ENCODE measurements at regions not wholly inside any gene's neighbourhood (a gene's known extent, or its start where the extent isn't known, plus 50 kb on each side); places are given as distances from the start of the nearest gene placed in this dataset.

DNA sequence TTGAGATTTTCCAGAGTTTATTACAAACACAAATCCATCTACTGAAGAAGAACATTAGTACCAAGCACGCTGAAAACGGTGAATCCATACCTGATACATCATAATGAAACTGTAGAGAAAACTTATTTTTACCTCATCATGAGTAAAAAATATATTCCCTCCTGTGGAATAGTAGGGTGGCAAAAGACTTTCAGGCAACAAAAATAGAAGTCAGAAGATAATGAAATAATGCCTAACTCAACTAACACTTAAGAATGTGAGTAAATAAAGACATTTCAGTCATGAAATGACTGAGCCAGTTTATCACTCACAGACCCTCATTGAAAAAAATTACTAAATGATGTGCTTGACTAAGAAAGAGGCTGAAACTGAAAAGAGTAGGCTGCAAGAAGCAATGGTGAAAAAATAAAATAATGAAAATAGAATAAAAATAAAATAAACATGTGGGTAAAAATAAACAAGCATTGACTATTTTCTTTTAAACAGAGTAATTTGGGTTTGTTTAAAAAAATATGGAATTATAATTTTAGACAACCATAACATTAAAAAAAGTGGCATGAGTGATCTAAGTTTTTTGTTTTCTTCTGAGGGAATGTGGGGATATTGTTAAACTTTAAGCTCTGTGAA is 148.6 kb downstream of the ASCL1 start (continued):
- no peak for TF ChIP-seq MAFF (IDR thresholded peaks at IDR 0.05; ENCODE audit: low read length)
- no peak for TF ChIP-seq NBN (IDR thresholded peaks at IDR 0.05; ENCODE audit: low read depth)
- no peak for TF ChIP-seq RAD51 (IDR thresholded peaks at IDR 0.05; ENCODE audit: borderline replicate concordance, low read depth)
- TF ChIP-seq AFF1 (IDR thresholded peaks at IDR 0.05; ENCODE audit: low read depth in 1 of 2, partially characterized antibody in 2 of 2) = no peak

- no peak overlapping the region for H3K4me2 ChIP-seq (ENCODE audit: insufficient read depth, low read length)
- no peak overlapping the region for H3K27ac ChIP-seq (ENCODE audit: extremely low read depth, low read depth, low read length)
- H3K79me2 ChIP-seq (ENCODE audit: control insufficient read depth, insufficient read depth, low read length) = no peaks in the 10 kb centered on the region
- CTCF ChIA-PET (ENCODE audit: low intra/inter-chr PET ratio) = no interaction called here
- H3K4me1 ChIP-seq (replicated peaks in 1 of 2; ENCODE audit: control insufficient read depth in 2 of 2, insufficient read depth in 2 of 2, low read length in 2 of 2) = no peaks in the 10 kb centered on the region
- FAIRE-seq = no peak
- H3K27me3 ChIP-seq (ENCODE audit: control insufficient read depth in 2 of 2, insufficient read depth in 2 of 2, low read length in 2 of 2) = no peaks in the 10 kb centered on the region
- H3K4me3 ChIP-seq = no peak overlapping the region
- BruUV-seq (replicated peaks) = no TSS peak
- no peak overlapping the region for H3K9ac ChIP-seq (ENCODE audit: insufficient read depth in 1 of 2, low read depth in 2 of 2, low read length in 2 of 2)
- no peak for ATAC-seq
- DNase-seq (ENCODE audit: extremely low read depth in 1 of 4, low spot score in 3 of 4) = no peak
- intact Hi-C loops (cut with micrococcal nuclease) = no loop called here
- in situ Hi-C loops (cut with MboI) = no loop called here
- H3K9me3 ChIP-seq (replicated peaks; ENCODE audit: control insufficient read depth, insufficient read depth, low read depth, low read length) = peaks cover 2% of the 10 kb centered on the region; the same call in 1 of the 2 replicates
- no peak overlapping the region for H2AFZ ChIP-seq (ENCODE audit: low read depth, low read length)
- POLR2A ChIA-PET = no interaction called here
- WGBS (ENCODE audit: insufficient coverage, low coverage, missing lambda C conversion rate) = 0% methylated on average over 3 of the region's 3 CpGs
- no peaks in the 10 kb centered on the region for H4K20me1 ChIP-seq (replicated peaks; ENCODE audit: control insufficient read depth, insufficient read depth, low read length)
- no peaks in the 10 kb centered on the region for H3K9me1 ChIP-seq (ENCODE audit: control insufficient read depth, insufficient read depth, low read length)
- H3K36me3 ChIP-seq (ENCODE audit: control insufficient read depth, insufficient read depth, low read length) = no peaks in the 10 kb centered on the region
- TF ChIP-seq KDM4B (IDR thresholded peaks at IDR 0.05; ENCODE audit: borderline replicate concordance in 2 of 2, low read depth in 1 of 2) = no peak
- TF ChIP-seq FOXK1 (CRISPR knock-in tag; IDR thresholded peaks at IDR 0.05; ENCODE audit: borderline replicate concordance) = no peak
- TF ChIP-seq ATF3 (IDR thresholded peaks at IDR 0.05) = peak; percentile 23; the same call in 1 of the 2 replicates
- TF ChIP-seq ATF3 (CRISPR knock-in tag; conservative IDR thresholded peaks at IDR 0.05) = no peak
- TF ChIP-seq THAP12 (CRISPR knock-in tag; IDR thresholded peaks at IDR 0.05) = no peak
- TF ChIP-seq MEIS2 (IDR thresholded peaks at IDR 0.05; ENCODE audit: partially characterized antibody) = no peak
- peak; percentile 67; the same call in 1 of the 2 replicates for TF ChIP-seq MYNN (IDR thresholded peaks at IDR 0.05)
- TF ChIP-seq MYNN (CRISPR knock-in tag; IDR thresholded peaks at IDR 0.05) = no peak
- no peak for TF ChIP-seq TFAP4 (CRISPR knock-in tag; IDR thresholded peaks at IDR 0.05; ENCODE audit: borderline replicate concordance)
Observed at GRCh38 chr12:103109861-103110260, 152.4 kb downstream of the ASCL1 start.
